Activated T-cell treated with anti-CD3 and anti-CD28 coated beads for 48 hours (primary cell): ENCODE measurements at regions not wholly inside any gene's neighbourhood (a gene's known extent, or its start where the extent isn't known, plus 50 kb on each side); places are given as distances from the start of the nearest gene placed in this dataset.

Experiments
- DNase-seq: peaks from one replicate; pipeline ENCODE4 v3.0.0-alpha.2; 2020; ENCODE audit warnings: low read depth

- no peak for DNase-seq
Measured at GRCh38 chr1:23639460-23640095, 52.0 kb upstream of the RPL11 start.

GRCh38 chr1:23638786-23639241 lies 52.8 kb upstream of the RPL11 start:
- DNase-seq = no peak

DNA sequence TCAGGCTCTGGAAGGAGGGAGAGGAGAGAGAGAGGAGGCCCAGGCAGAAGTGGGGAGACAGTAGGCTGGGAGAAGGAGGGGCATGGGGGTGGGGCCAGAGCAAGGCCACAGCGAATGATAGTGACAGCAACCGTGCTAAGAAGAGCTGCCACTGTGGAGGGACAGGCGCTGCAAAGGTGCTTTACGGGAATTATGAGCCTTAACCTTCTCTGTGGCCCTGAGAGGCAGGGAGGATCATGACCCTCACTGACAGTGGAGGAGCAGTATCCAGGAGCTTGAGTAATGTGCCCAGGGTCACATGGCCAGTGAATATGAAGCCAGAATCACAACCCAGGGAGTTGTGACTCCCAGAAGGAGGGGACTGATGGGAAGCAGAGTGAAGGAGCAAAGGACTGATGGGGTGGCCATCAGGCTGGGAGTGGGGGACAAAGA lies 53.4 kb upstream of the RPL11 start:
- no peak for DNase-seq

- no peak for DNase-seq
Measured at GRCh38 chr1:23636009-23636408, 55.6 kb upstream of the RPL11 start.

DNA sequence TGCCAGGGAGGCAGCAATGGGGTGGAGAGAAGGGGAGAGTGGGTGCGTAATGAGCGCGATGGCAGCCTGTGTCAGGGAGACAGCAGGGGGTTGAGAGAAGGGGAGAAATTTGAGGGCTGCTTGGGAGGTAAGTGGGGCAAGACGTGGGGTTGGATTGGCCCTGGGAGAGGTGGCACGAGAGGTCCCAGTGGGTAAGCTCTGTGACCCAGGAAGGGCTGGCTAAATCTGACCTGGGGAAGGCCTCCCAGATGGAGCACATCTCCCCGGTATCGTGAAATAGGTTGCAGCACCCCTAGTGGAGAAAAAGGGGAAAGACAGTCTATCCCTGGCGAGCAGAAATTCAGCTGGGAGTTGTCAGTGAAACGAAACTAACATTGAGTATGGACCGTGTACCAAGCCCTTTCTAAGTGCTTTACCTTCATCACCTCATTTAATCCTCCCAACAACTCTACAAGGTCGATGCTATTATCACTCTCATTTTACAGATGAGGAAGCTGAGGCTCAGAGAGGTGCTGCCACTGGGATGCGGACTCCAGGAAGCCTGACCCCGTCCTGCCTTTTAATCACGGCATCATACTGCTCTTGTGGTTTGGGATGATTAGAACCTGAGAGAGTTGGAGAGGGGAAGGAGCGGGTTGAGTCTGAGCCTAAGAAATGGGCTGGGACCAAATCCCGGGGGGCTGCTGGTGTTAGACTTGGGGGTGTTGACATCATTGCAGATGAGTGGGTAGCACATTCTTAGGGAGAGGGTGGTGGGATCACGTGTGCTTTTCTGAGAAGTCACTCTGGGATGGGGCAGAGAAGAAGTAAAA lies 56.6 kb upstream of the RPL11 start:
- no peak for DNase-seq

DNA sequence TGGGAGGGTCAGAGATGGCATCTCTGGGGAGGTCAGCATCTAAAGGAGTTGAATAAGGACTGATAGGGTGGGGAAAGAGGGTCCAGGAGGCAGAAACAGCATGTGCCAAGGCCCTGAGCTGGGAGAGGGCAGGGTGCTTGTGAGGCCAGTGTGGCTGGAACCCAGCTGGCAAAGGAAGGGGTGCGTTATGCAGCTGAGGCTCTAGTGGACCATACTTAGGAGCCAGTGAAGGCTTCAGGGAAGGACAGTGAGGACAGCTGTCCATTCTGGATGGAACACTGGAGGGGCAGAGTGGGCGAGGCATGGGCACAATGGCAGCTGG lies 57.1 kb upstream of the RPL11 start:
- DNase-seq = no peak

GRCh38 chr1:23632479-23633160 lies 59.0 kb upstream of the RPL11 start:
- no peak for DNase-seq

- DNase-seq = no peak
Measured at GRCh38 chr1:23629708-23630290, 61.8 kb upstream of the RPL11 start.

- no peak for DNase-seq
Measured at GRCh38 chr1:23628951-23629387, 62.6 kb upstream of the RPL11 start.

DNA sequence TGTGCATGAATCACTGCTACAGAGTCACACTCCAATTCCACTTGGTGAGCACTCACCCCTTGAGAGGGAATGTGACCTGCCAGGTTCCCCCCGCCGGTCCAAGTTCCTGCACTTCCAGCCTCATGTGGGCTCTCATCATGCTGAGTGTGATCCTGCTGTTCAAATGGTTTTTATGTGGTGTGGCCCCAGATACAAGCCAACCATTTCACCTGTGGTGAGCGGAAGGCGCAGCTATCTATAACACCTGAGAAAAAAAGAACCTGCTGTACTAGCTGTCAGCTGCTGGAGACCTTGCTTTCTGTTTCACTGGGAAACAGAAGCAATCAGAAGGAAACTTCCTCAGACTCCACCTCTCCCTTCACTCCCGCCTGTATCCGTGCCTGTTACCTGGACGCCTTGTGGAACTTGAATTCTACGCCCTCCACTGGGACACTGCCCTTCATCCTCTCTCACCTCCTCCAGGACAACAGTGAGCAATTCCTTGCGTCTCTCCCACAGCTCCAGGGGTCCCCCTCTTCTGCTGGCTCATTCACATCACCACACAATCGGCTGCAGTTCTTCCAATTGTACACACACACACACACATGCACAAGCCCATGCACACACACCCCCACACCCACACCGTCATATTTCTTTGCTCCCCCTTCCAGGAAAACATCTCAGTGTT lies 64.4 kb upstream of the RPL11 start:
- no peak for DNase-seq

DNA sequence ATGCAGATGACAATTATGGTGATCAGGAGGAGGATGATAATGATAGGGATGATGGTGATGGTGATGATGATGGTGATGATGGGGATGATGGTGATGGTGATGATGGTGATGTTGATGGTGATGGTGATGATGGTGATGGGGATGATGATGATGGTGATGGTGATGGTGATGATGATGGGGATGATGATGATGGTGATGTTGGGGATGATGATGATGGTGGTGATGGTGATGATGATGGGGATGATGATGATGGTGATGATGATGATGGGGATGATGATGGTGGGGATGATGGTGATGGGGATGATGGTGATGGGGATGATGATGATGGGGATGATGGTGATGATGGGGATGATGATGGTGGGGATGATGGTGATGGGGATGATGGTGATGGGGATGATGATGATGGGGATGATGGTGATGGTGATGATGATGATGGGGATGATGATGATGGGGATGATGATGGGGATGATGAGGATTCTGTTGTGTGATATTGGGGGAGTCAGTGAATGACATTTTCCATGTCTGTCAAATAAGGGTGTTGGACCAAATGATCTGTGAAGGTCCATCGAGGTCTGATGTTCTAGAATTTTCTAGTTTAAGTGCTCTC lies 65.6 kb upstream of the RPL11 start:
- DNase-seq = no peak

DNA sequence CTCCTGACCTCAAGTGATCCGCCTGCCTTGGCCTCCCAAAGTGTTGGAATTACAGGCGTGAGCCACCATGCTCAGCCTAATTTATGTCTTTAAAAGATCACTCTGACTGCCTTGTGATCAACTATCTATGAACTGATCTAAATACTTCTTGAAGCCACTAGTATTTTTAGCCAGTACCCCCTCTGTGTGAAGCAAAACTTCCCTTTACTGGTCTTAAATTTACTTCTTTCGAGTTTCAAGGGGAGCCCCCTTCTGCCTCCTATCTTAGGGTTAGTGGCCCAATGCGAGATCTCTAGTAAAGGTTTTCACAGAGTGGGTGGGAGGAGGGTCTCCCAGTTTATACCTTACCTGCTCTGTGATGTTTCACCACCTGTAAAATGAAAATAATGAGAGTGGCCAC lies 66.1 kb upstream of the RPL11 start:
- DNase-seq = no peak

DNA sequence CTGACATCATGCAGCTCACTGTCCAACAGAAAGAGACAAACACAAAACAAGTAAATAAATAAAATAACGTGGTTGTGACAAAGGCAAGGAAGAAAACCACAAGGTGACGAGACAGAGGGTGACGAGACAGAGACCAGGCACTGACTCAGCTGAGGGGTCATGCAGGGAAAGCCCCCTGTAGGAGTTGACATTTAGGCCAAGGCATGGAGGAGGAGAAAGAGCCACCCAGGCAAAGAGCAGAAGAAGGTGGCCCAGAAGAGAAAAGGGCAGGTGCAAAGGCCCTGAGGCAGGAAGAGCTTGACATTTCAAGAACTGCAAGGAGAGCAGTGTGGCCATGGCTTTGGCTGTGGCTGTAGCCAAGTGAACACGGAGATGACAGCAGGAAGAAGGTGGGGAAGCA lies 65.1 kb upstream of the ID3 start:
- DNase-seq = peak; percentile 59

GRCh38 chr1:23622284-23622683 lies 63.0 kb upstream of the ID3 start:
- no peak for DNase-seq

GRCh38 chr1:23620605-23621004 lies 61.3 kb upstream of the ID3 start:
- no peak for DNase-seq

GRCh38 chr1:23619299-23620188 lies 60.2 kb upstream of the ID3 start:
- peak; percentile 71 for DNase-seq

GRCh38 chr1:23618586-23619083 lies 59.3 kb upstream of the ID3 start:
- DNase-seq = no peak

- no peak for DNase-seq
Measured at GRCh38 chr1:23617084-23617521, 57.8 kb upstream of the ID3 start.

GRCh38 chr1:23616292-23616824 lies 57.1 kb upstream of the ID3 start:
- DNase-seq = no peak

- DNase-seq = no peak
Measured at GRCh38 chr1:23615852-23616251, 56.6 kb upstream of the ID3 start.
